Esophagus squamous epithelium (tissue), 5 donors: ENCODE measurements at regions not wholly inside any gene's neighbourhood (a gene's known extent, or its start where the extent isn't known, plus 50 kb on each side); places are given as distances from the start of the nearest gene placed in this dataset.
"Not testable (repeated sequence)": the region's sequence is repeated elsewhere in the genome, so short reads cannot be mapped to it uniquely, and the experiment has no call there.

Experiments used
- DNase-seq: peaks from one replicate; lab custom pipeline; 2025; lab: John Stamatoyannopoulos, UW
- H3K27ac ChIP-seq, 4 donors: fragments of 200-600 bp; sonication (generic); one replicate each; pipeline ENCODE4 v1.5.1; 2016 to 2019; ENCODE audit warnings: mild to moderate bottlenecking in 1 of 4
- H3K27me3 ChIP-seq, 4 donors: fragments of 200-600 bp; sonication (generic); 1 replicate in 3 of 4; 2 replicates in 1 of 4; pipeline versions ENCODE4 v1.5.1 to v1.6.0; 2017 to 2021; ENCODE audit warnings: antibody characterized with exemption in 1 of 4
- H3K36me3 ChIP-seq, 3 donors: fragments of 200-600 bp; sonication (generic); one replicate each; pipeline ENCODE4 v1.5.1; 2016 to 2019
- H3K4me1 ChIP-seq, 3 donors: fragments of 200-600 bp; sonication (generic); one replicate each; pipeline ENCODE4 v1.5.1; 2017 to 2019
- H3K4me3 ChIP-seq, 4 donors: fragments of 200-600 bp; sonication (generic); 1 replicate in 3 of 4; 2 replicates in 1 of 4; pipeline ENCODE4 v1.5.1; 2016 to 2019; ENCODE audit warnings: mild to moderate bottlenecking in 2 of 4, moderate library complexity in 1 of 4
- H3K9me3 ChIP-seq, 3 donors: fragments of 200-600 bp; sonication (generic); one replicate each; pipeline ENCODE4 v1.5.1; 2016 to 2019
- POLR2A ChIP-seq, 4 donors: fragments of 450-650 bp; IDR thresholded peaks; one replicate each; pipeline ENCODE4 v1.6.1; 2017; ENCODE audit warnings: antibody characterized with exemption in 4 of 4, mild to moderate bottlenecking in 4 of 4, moderate library complexity in 3 of 4
- WGBS, 2 donors: methylation state at CpG; one replicate each; pipeline ENCODE4 v1.1.5; 2018; 5-methylcytosine and 5-hydroxymethylcytosine counted together
- intact Hi-C: fragments of 100-400 bp; cut with DNase I; formaldehyde crosslinking; loops from one replicate; pipeline ENCODE4 v1.15.0; 2022
- TF ChIP-seq, protein P1 (sequence below), 6 experiments: fragments of 450-650 bp in 4 of 6; fragments of 200-600 bp in 2 of 6; sonication (generic) in 2 of 6; IDR thresholded peaks; one replicate each; pipeline ENCODE4 v1.5.1; 2016 to 2019; ENCODE audit warnings: antibody characterized with exemption in 6 of 6, mild to moderate bottlenecking in 4 of 6, moderate library complexity in 4 of 6
- donor health status: DM: yes; HTN: yes; CAD: no.

DNA sequence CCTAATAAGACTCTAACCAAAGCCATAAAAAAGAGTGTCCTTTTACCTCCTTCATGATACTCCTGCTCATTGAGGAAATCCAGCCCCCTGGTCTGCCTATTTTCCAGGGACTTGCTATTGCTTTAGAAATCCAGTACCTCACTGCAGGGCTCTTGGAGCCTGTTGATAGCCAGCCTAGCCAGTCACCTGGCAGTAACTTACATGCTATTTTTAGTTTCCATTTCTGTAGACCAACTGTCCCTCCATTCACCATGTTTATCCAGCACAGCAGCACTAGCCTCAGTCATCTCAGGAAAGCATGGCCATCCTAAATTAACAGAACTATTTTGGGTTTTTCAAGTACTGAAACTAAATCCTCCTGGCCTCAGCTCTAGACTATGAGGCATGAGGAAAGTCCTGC lies 91.5 kb upstream of the PHF24 start:
- Histone ChIP-seq H3K27ac (no peak overlapping the region), H3K27me3 (peaks cover 0 to 6% (median 0%) of the 10 kb centered on the region in 4 donors), H3K36me3 (no peaks in the 10 kb centered on the region), H3K4me1 (no peaks in the 10 kb centered on the region), H3K4me3 (no peak overlapping the region), H3K9me3 (peaks cover 0 to 18% (median 0%) of the 10 kb centered on the region in 3 donors)
- TF ChIP-seq POLR2A (IDR thresholded peaks at IDR 0.05): no peak
- TF ChIP-seq, protein P1, sequence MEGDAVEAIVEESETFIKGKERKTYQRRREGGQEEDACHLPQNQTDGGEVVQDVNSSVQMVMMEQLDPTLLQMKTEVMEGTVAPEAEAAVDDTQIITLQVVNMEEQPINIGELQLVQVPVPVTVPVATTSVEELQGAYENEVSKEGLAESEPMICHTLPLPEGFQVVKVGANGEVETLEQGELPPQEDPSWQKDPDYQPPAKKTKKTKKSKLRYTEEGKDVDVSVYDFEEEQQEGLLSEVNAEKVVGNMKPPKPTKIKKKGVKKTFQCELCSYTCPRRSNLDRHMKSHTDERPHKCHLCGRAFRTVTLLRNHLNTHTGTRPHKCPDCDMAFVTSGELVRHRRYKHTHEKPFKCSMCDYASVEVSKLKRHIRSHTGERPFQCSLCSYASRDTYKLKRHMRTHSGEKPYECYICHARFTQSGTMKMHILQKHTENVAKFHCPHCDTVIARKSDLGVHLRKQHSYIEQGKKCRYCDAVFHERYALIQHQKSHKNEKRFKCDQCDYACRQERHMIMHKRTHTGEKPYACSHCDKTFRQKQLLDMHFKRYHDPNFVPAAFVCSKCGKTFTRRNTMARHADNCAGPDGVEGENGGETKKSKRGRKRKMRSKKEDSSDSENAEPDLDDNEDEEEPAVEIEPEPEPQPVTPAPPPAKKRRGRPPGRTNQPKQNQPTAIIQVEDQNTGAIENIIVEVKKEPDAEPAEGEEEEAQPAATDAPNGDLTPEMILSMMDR (IDR thresholded peaks at IDR 0.05): no peak
- no peak for DNase-seq
- intact Hi-C loops: no loop called here

DNA sequence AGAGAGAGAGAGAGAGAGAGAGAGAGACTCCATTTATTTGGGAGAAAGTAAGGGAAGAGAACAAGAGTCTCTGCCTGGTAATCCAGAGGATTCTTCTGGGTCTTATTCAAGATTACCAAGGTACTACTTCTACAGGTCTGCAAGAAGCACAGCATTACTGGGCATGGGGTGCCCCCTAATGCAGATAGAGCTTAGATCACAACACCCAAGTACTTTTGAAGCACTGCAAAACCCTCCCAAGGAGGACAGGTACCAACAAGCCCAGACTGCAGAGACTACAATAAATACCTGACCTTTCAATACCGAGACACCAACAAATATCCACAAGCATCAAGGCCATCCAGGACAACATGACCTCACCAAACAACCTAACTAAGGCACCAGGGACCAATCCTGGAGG lies 94.7 kb upstream of the PHF24 start:
- H3K4me3 ChIP-seq: no peak overlapping the region
- no peaks in the 10 kb centered on the region for H3K4me1 ChIP-seq
- no peak for TF ChIP-seq POLR2A (IDR thresholded peaks at IDR 0.05)
- TF ChIP-seq, protein P1 (IDR thresholded peaks at IDR 0.05): no peak
- H3K27me3 ChIP-seq: no peaks in the 10 kb centered on the region
- H3K27ac ChIP-seq: no peak overlapping the region
- no peaks in the 10 kb centered on the region for H3K36me3 ChIP-seq
- peaks cover 0 to 18% (median 0%) of the 10 kb centered on the region in 3 donors for H3K9me3 ChIP-seq
- WGBS, 2 donors: 22% methylated on average over 1 of the region's 1 CpG; no CpG with 5 or more reads in 1 of the 2 donors
- DNase-seq: no peak
- intact Hi-C loops: no loop called here

DNA sequence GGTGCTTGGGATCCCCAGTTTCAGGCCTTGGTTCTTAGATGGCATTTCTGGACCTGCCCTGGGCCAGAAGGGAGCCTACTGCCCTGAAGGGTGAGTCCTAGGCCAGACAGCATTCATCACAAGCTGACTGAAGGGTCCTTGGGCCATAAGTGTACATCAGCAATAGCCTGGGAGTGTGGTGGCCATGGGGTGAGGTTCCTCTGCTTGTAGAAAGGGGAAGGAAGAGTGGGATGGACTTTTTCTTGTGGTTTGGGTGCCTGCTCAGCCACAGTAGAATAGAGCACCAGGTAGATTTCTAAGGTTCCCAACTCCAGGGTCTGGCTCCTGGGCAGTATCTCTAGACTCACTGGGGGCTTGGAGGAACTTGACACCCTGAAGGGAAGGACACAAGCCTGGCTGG lies 95.2 kb upstream of the PHF24 start:
- Histone ChIP-seq H3K27me3 (no peaks in the 10 kb centered on the region), H3K9me3 (peaks cover 0 to 18% (median 0%) of the 10 kb centered on the region in 3 donors), H3K36me3 (no peaks in the 10 kb centered on the region), H3K27ac (no peak overlapping the region), H3K4me3 (no peak overlapping the region), H3K4me1 (no peaks in the 10 kb centered on the region)
- intact Hi-C loops: no loop called here
- TF ChIP-seq, protein P1 (IDR thresholded peaks at IDR 0.05): no peak
- TF ChIP-seq POLR2A (IDR thresholded peaks at IDR 0.05): no peak
- no peak for DNase-seq

DNA sequence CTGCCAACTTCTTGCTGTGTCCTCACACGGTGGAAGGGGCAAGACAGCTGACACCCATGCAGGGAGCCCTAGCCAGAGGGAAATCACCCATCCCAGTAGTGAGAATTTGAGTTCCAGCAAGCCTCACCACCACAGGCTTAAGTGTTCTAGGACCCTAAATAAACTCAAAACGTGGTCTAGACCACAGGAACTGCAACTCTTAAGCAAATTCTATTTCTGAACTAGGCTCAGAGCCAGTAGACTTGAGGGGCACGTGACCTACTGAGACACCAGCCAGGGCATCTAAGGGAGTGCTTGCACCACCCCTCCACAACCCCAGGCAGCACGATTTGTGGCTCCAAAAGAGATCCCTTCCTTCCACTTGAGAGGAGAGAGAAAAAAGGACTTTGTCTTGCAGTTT lies 96.0 kb upstream of the PHF24 start:
- intact Hi-C loops: no loop called here
- no peaks in the 10 kb centered on the region for H3K27me3 ChIP-seq
- H3K27ac ChIP-seq: no peak overlapping the region
- no peaks in the 10 kb centered on the region for H3K4me1 ChIP-seq
- TF ChIP-seq POLR2A (IDR thresholded peaks at IDR 0.05): no peak
- TF ChIP-seq, protein P1 (IDR thresholded peaks at IDR 0.05): no peak
- peaks cover 0 to 18% (median 0%) of the 10 kb centered on the region in 3 donors for H3K9me3 ChIP-seq
- no peak for DNase-seq
- no peak overlapping the region for H3K4me3 ChIP-seq
- 22 to 30% methylated on average over 3 to 4 of the region's 4 CpGs for WGBS, 2 donors
- H3K36me3 ChIP-seq: no peaks in the 10 kb centered on the region

DNA sequence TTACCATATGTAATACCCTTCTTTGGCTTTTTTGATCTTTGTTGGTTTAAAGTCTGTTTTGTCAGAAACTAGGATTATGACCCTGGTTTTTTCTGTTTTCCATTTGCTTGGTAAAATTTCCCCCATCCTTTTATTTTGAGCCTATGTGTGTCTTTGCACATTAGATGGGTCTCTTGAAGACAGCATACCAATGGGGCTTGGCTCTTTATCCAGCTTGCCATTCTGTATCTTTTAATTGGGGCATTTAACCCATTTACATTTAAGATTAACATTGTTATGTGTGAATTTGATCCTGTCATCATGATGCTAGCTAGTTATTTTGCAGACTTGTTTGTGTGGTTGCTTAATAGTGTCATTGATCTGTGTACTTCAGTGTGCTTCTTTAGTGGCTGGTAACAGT lies 103.1 kb upstream of the PHF24 start:
- H3K27me3 ChIP-seq, DNase-seq, H3K36me3 ChIP-seq, intact Hi-C loops, H3K4me1 ChIP-seq, H3K27ac ChIP-seq, H3K4me3 ChIP-seq: not testable (repeated sequence)
- H3K9me3 ChIP-seq: peaks cover 0 to 38% (median 4%) of the 10 kb centered on the region in 3 donors

DNA sequence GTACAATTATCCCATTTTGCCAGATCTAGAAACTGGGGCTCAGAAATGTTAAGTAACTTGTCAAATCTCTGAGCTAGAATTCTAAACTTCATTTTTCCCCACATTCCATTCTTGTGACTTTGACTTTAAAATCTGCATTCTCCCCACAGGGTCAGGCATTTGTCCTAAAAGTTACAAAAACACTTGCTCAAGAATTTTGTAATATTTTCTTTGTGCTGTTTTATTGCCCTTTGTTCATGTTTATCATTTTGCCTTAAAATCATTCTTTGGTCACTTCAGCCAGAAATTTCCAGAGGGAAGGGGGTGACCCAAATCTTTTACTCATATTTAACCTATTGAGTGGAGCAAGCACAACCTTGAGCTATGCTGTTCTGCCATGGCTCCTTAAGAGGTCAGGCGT lies 120.1 kb upstream of the CCL21 start:
- Histone ChIP-seq H3K27ac (no peak overlapping the region), H3K27me3 (no peaks in the 10 kb centered on the region), H3K4me3 (no peak overlapping the region), H3K9me3 (no peaks in the 10 kb centered on the region), H3K36me3 (no peaks in the 10 kb centered on the region), H3K4me1 (peaks cover 0 to 6% (median 0%) of the 10 kb centered on the region in 3 donors)
- 83 to 90% methylated on average over 1 of the region's 1 CpG for WGBS, 2 donors
- TF ChIP-seq, protein P1 (IDR thresholded peaks at IDR 0.05): no peak
- no peak for TF ChIP-seq POLR2A (IDR thresholded peaks at IDR 0.05)
- no peak for DNase-seq
- intact Hi-C loops: no loop called here
